PFSK-1 (cell line): ENCODE measurements at regions not wholly inside any gene's neighbourhood (a gene's known extent, or its start where the extent isn't known, plus 50 kb on each side); places are given as distances from the start of the nearest gene placed in this dataset.

ENCODE experiments used
- POLR2AphosphoS5 ChIP-seq: IDR thresholded peaks from 2 replicates; pipeline ENCODE4 v1.6.1; 2012; ENCODE audit warnings: low read depth, mild to moderate bottlenecking, control low read depth, low read length, moderate library complexity
- REST ChIP-seq, 2 experiments: IDR thresholded peaks; 2 replicates each; pipeline versions ENCODE4 v1.6.1 to v1.8.0; 2011 to 2012; ENCODE audit warnings: low read depth in 2 of 2, low read length in 2 of 2, control low read depth in 1 of 2, inconsistent platforms in 1 of 2, mild to moderate bottlenecking in 1 of 2, moderate library complexity in 1 of 2; ENCODE audit not compliant: insufficient read depth in 1 of 2

GRCh38 chr2:65868177-65868576 is 435.8 kb upstream of the SPRED2 start:
- TF ChIP-seq REST (IDR thresholded peaks at IDR 0.05; ENCODE audit: insufficient read depth in 1 of 2, low read depth in 2 of 2, low read length in 2 of 2) (no peak), POLR2AphosphoS5 (no peak)
